ENCODE measurements at regions not wholly inside any gene's neighbourhood (a gene's known extent, or its start where the extent isn't known, plus 50 kb on each side); places are given as distances from the start of the nearest gene placed in this dataset.

GRCh38 chr1:53402891-53403655, 56.1 kb upstream of the DMRTB1 start:
- CTCF ChIA-PET = interaction anchor here (2.3 to 19.9 kb wide), 2 partner anchors 10 to 126 kb away, joined by 12 to 338 read pairs; no protein-coding TSS in a partner anchor
- TF ChIP-seq CTCF (IDR thresholded peaks at IDR 0.05; ENCODE audit: control extremely low read depth, extremely low read depth, low read depth, missing control alignments) = no peak
- DNase-seq (ENCODE audit: extremely low spot score) = no peak
- POLR2A ChIA-PET = no interaction called here

GRCh38 chr1:53405737-53406136, 53.5 kb upstream of the DMRTB1 start:
- TF ChIP-seq CTCF (IDR thresholded peaks at IDR 0.05; ENCODE audit: control extremely low read depth, extremely low read depth, low read depth, missing control alignments) = no peak
- CTCF ChIA-PET = interaction anchor here (2.3 to 6.4 kb wide), 2 partner anchors 10 to 128 kb away, joined by 7 to 42 read pairs; no protein-coding TSS in a partner anchor
- POLR2A ChIA-PET = no interaction called here
- no peak for DNase-seq (ENCODE audit: extremely low spot score)

GRCh38 chr1:53406551-53407235, 52.5 kb upstream of the DMRTB1 start:
- TF ChIP-seq CTCF (IDR thresholded peaks at IDR 0.05; ENCODE audit: control extremely low read depth, extremely low read depth, low read depth, missing control alignments) = no peak
- POLR2A ChIA-PET = no interaction called here
- CTCF ChIA-PET = interaction anchor here (2.3 to 6.4 kb wide), 2 partner anchors 11 to 128 kb away, joined by 7 to 42 read pairs; no protein-coding TSS in a partner anchor
- no peak for DNase-seq (ENCODE audit: extremely low spot score)

- DNase-seq (ENCODE audit: extremely low spot score) = no peak
- TF ChIP-seq CTCF (IDR thresholded peaks at IDR 0.05; ENCODE audit: control extremely low read depth, extremely low read depth, low read depth, missing control alignments) = no peak
- CTCF ChIA-PET = interaction anchor here (6.4 kb wide), 1 partner anchor 13 kb away, joined by 42 read pairs; no protein-coding TSS in a partner anchor
- POLR2A ChIA-PET = no interaction called here
These were observed 51.0 kb upstream of the DMRTB1 start for GRCh38 chr1:53408013-53408754.

GRCh38 chr1:53408755-53409129, 50.5 kb upstream of the DMRTB1 start:
- POLR2A ChIA-PET = no interaction called here
- CTCF ChIA-PET = interaction anchor here (0.9 to 6.4 kb wide), 2 partner anchors 13 to 146 kb away, joined by 3 to 42 read pairs; no protein-coding TSS in a partner anchor
- no peak for TF ChIP-seq CTCF (IDR thresholded peaks at IDR 0.05; ENCODE audit: control extremely low read depth, extremely low read depth, low read depth, missing control alignments)
- no peak for DNase-seq (ENCODE audit: extremely low spot score)

- no peak for TF ChIP-seq CTCF (IDR thresholded peaks at IDR 0.05; ENCODE audit: control extremely low read depth, extremely low read depth, low read depth, missing control alignments)
- DNase-seq (ENCODE audit: extremely low spot score) = no peak
- POLR2A ChIA-PET = no interaction called here
- CTCF ChIA-PET = interaction anchor here (0.9 to 6.4 kb wide), 2 partner anchors 14 to 146 kb away, joined by 3 to 42 read pairs; no protein-coding TSS in a partner anchor
These were observed 50.0 kb upstream of the DMRTB1 start for GRCh38 chr1:53409233-53409632.

Measured in GM10248 (cell line).